ENCODE measurements at regions not wholly inside any gene's neighbourhood (a gene's known extent, or its start where the extent isn't known, plus 50 kb on each side); places are given as distances from the start of the nearest gene placed in this dataset.
"Not testable (repeated sequence)": the region's sequence is repeated elsewhere in the genome, so short reads cannot be mapped to it uniquely, and the experiment has no call there.

DNA sequence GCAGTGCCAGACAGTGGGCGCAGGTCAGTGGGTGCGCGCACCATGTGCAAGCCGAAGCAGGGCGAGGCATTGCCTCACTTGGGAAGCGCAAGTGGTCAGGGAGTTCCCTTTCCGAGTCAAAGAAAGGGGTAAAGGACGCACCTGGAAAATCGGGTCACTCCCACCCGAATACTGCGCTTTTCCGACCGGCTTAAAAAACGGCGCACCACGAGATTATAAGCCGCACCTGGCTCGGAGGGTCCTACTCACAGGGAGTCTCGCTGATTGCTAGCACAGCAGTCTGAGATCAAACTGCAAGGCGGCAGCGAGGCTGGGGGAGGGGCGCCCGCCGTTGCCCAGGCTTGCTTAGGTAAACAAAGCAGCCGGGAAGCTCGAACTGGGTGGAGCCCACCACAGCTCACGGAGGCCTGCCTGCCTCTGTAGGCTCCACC is 77.9 kb downstream of the NR4A2 start:
- DNase-seq, result not testable (repeated sequence)

DNA sequence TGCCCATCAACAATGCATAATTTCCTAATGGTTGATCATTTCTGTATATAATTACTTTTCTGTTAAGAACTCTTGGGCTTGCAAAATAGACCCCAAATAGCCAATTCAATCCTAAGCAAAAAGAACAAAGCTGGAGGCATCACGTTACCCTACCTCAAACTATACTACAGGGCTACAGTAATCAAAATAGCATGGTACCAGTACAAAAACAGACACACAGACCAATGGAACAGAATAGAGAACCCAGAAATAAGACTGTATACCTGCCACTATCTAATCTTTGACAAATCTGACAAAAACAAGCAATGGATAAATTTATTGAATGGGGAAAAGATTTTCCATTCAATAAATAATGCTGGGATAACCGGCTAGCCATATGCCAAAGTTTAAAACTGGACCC is 78.8 kb downstream of the NR4A2 start:
- no peak for DNase-seq

DNA sequence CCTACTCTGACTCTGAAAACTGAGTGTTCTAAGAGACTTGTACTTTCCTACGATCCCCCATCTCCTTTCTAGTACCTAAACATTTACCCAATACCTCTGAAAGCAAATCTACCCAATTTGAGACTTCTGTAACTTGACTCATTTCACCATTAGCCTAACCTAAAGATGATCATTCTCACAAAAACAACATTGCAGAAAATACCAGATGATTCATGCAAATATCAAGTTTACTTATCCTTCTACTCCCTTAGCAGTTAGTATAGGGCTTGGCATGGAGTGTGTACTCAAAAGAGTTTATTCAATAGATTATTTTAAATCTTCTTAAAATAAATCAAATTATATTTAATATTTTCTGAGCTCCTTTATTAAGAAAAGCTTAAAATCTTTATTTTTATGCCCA is 89.6 kb downstream of the NR4A2 start:
- DNase-seq, result no peak

DNA sequence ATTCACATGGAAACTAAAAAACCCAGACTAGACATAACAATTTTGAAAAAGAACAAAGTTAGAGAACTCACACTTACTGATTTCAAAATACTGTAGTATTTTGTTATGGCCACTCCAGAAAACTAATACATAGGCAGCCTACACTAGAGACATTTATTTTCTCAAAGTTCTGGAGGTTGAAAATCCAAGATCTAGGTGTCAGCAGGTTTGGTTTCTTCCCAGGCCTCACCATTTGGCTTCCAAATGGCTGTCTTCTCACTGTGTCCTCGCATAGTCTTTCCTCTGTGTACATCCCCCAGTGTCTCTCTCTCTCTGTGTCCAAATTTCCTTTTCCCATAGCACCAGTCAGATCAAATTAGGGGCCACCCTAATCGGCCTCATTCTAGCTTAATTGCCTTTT is 95.0 kb downstream of the NR4A2 start:
- no peak for DNase-seq

DNA sequence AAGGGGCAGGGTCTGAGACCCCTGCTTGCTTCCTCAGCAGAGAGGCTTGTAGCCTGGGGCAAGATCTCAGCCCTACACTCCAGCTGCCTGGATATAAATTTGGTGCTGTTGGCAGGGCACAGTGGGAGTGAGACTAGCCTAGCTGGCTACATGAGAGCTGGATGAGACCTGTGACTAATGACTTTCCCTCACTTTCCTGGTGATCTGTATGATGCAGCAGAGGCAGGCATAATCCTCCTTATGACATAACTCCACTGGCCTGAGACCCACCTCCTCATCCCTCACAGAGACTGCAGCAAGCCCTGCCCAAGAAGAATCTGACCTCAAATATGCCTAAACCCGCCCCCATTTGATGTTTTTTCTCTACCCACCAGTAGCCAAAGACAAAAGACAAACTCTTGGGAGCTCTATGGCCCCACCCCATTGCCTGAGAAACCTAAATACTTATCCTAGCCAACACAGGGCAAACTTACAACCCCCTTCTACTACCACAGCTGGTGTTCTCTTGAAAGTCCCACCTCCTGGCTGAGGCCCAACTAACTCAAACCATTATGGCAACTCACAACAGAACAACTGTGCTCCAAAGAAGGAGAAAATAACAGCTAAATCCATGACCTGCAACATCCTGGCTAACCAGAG is 102.7 kb downstream of the NR4A2 start:
- DNase-seq, result no peak

DNA sequence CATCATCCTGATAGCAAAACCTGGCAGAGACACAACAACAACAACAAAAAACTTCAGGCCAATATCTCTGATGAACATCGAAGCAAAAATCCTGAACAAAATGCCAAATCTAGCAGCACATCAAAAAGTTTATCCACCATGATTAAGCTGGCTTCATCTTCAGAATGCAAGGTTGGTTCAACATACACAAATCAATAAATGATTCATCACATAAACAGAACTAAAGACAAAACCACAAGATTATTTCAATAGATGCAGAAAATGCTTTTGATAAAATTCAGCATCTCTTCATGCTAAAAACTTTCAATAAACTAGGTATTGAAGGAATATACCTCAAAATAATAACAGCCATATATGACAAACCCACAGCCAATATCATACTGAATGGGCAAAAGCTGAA is 109.2 kb downstream of the NR4A2 start:
- DNase-seq, result not testable (repeated sequence)

DNA sequence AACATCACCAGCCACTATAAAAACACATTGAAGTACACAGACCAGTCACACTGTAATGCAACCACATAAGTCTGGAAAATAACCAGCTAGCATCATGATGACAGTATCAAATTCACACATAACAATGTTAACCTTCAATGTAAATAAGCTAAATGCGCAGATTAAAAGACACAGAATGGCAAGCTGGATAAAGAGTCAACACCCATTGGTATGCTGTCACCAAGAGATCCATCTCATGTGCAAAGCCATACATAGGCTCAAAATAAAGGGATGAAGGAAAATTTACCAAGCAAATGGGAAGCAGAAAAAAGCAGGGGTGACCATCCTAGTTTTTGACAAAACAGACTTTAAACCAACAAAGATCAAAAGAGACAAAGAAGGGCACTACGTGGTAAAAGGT is 110.8 kb downstream of the NR4A2 start:
- no peak for DNase-seq

DNA sequence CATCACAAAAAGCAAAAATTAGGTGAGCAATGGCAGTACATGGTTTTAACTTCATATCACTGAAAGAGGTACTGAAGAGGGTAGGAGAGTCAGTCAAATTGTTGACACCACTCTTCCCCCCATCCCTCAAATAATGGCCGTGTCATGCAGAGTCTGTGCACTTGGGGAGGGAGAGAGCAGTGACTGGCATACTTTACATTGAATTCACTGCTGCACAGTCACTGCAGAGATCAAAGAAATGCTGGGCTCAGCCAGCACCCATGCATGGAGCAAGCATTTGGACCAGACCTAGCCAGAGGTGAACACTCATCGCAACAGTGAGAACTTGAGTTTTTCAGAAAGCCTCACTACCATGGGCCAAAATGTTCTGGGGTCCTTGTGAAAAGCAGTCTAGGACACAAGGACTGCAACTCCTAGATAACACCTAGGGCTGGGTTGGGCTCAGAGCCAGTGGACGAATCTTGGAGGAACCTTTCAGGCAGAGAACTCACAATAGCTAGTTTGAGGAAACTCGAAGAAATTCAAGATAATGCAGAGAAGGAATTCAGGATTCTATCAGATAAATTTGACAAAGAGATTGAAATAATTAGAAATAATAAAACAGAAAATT is 112.9 kb downstream of the NR4A2 start:
- no peak for DNase-seq

DNA sequence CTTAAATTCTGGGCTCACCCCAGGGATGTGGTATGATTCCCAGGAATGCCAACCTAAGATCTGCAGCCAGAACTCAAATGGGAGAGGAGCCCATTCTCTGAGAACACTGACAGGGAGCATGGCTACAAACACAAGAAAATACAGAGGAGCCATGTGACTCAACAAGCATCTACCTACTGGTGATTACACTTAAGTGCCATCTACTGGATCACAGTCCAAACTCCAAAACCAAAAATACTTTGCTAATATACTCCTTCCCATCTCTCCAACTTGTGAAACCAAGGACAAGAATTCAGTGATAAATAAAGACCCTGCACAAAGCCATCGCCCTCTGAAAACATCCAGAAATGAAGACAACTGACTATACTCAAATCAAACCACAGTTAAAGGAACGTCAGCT is 116.9 kb downstream of the NR4A2 start:
- no peak for DNase-seq

DNA sequence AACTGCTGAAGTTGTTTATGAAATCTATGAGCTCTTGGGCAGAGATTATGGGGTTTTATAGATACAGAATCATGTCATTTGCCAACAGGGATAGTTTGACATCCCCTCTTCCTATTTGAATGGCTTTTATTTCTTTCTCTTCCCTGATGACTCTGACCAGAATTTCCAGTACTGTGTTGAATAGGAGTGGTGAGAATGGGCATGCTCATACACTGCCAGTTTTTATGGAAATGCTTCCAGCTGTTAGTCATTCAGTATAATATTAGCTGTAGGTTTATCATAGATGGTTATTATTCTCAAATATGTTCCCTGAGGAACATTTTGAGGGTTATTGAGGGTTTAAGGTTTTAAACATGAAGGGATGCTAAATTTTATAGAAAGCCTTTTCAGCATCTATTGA is 121.2 kb downstream of the NR4A2 start:
- DNase-seq, result no peak

DNA sequence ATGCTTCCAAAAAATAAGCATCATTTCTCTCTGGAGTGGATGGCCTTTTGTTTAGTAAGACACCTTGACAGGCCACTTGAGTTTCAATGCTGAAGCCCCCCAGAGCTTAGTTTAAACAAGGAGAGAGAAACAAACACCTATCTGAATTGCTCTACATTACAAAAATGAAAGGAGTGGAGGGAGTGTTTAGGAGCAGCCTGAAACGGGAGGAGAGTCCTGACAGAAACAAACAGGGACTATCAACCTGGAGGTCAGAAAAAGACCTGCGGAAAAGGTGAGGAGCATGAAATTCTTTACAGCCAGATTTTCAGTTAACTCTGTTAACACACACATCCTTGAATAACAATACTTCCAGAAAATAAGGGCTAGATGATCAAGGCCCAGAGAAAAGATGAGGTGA is 126.2 kb downstream of the NR4A2 start:
- no peak for DNase-seq

DNA sequence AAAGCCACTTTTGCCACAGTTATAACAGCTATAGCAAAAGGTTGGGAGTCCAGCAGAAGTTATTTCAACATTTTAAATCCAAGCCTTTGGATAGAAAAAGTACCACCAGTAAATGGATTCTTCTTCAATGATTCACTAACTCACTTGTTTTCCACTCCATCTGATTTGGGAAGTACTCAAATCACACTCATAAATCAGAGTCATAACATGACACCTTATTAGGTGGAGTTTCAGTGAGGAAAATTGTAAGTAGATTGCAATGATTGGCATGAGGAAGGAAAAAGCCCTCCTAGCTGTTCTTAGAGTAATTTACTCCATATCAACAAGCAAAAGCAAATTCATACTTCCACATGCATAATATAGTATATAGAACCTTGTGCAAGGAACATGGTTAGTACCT is 132.9 kb downstream of the NR4A2 start:
- DNase-seq, result no peak

DNA sequence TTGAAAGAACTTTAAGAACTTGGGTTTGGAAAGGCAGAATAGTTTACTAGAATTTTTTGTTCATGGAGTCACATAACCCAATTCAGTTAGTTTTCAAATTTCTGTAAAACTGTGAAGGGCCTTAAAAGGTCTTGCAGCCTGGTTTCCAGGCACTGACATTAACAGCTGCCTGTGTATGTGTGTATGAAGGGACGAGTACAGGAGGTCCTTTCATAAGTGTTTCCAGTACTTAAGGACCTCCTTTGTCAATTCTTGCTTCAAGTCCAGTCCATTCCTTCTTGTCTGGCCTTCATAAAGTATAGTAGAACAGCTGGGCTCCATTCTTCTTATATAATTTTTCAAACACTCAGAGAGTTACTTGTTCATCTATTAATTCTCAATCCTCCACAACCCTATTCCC is 136.5 kb downstream of the NR4A2 start:
- no peak for DNase-seq

DNA sequence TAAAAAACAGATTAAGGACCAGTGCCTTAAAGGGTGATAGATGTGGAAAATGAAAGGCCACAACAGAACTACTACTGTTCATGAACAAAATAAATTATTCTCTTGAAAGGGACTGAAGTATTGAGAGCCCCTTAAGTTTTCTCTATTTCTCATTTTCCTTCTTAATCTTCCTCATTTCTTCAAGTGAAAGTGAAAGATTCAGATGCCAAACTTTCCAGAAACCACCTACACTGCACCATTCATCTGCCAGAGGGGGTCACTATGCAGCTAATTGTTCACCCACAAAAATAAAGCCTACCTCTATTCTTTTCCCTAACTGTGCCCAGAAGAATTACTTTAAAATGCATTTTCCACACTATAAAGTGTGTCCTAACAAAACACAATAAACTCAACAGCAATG is 140.1 kb downstream of the NR4A2 start:
- DNase-seq, result no peak

DNA sequence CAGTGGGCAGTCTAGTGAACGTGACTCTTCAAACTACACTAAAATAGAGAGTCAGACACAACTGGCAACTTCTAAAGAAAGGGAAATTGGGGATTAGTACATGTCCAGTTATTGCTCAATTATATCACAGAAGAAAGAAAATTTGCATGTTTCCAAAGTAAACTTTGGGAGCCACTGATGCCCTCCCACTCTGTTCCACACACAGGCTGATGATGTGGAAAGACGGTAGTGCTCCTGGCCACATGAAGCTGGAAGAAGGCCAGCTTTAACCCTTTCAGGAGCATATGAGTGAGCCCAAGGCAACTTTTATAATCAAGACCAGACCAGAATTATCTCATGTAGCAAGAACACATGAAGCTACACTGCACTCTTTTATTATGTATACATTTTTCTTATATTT is 141.0 kb downstream of the NR4A2 start:
- DNase-seq, result no peak

DNA sequence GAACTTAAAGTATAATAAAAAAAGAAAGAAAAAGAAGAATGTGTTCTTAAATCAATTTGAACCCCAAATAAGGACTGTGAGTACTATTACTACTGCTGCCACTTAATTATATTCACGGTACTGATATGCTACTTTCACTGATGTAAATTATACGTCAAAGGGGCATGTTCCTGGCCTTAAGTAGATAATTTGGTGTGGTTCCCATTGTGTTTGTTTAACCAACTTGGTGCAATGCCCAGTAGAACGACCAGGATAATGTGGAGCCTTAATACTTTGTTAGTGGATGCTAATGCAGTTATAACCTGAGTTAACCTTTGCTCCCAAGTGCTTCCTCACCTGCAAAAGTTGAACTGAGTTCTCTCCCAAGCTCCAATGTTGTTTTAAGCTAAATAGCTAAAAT is 142.0 kb downstream of the NR4A2 start:
- peak; percentile 61 for DNase-seq

DNA sequence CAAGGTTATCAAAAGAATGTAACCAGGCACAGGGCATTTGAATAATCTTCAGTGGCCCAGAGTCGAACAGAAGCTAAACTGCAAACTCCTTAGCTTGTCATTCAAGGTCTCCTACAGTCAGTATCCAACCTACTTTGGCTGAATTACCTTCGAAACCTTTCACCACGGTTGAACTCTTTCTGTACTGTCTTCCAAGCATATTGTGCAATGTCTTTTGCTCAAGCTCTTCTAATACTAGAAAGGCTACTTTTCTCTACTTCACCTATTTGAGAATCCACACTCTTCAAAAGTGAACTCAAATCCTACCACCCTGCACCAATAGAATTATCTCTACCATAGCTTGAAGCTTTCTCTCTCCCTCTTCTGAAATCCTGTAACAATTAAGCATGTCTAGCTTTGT is 142.9 kb downstream of the NR4A2 start:
- DNase-seq, result no peak

DNA sequence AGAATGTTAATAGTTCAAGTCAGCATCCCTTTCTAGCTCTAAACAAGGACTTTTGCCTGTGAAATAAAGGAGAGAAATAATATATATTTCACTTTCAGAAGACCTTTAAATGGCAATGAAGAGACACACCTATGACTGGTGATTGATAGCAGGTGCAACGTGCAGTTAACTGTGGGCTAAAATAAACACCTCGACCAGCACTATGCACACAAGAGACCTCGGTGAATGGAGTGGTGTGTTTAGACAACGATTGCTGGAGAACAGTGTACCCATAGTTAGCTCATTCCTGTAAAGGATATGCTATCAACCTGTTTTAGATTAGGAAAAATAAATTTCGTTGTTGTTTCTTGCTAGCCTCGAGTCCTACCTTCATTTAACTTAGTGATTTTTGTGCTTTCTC is 143.4 kb downstream of the NR4A2 start:
- peak; percentile 82 for DNase-seq

DNA sequence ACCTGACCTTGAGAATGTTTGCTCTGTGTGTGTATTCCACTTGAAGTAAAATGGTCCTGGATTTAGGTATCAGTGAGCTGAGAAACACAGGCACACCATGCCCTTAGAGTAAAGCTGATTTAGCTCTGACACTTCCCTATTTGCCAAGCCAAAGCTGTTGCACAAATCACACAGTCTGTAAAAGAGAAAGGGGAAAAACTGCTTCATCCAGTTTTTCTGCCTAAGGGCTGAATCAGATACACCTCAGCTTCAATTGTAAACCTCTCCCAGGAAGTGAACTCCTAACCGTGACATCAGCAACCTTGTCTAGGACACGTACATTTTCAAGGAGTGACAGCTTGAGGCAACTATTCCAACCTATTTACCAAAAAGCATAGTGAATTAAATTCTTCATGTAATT is 150.4 kb downstream of the NR4A2 start:
- DNase-seq, result peak; percentile 67

DNA sequence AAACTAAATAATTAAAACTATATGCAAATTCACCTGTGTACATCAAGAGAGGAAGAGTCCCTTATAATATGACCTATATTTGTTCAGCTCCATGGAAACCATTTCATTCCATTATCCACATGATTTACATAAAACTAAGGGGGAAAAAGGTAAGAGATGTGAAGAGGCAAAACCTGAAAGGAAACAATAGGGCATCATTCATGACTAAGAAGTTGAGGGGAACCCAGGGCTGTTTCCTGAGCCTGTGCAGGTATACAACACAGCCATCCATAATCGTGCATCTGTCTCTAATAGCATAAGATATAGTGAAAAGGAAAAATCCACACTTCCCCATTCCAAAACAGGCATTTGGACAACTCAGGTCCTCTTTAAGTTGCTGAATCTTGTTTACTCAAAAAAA is 151.3 kb downstream of the NR4A2 start:
- no peak for DNase-seq

DNA sequence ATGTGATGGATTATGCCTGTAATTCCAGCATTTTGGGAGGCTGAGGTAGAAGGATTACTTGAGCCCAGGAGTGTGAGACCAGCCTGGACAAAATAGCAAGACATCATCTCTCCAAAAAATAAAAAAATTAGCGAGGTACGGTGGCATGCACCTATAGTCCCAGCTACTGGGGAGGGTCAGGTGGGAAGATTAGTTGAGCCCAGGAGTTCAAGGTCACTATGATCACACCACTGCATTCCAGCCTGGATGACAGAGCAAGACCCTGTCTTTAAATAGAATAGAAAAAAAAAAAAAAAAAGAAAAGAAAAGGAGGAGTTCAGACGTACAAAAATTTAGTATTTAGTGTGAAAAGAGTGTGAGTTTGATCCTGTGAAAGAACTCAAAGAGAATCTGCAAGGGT is 154.9 kb downstream of the NR4A2 start:
- DNase-seq, result no peak

DNA sequence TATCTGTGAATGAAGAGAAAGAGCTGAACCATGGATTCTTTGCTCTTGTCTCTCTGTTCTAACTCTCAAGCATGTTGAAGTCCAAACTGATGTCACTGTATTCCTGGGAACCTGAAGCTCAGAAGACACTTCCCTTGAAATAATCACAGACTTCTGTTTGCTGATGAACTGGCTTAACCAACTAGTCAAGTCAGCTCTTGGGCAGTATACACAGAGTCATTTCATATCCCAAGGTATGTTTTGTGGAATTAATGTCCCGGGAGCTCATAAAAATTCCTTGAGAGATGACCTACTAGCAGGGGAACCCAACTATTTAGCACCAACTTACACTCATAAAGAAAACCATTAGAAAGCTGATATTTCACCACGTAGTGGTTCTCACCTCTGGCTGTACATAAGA is 156.6 kb downstream of the NR4A2 start:
- DNase-seq, result no peak

DNA sequence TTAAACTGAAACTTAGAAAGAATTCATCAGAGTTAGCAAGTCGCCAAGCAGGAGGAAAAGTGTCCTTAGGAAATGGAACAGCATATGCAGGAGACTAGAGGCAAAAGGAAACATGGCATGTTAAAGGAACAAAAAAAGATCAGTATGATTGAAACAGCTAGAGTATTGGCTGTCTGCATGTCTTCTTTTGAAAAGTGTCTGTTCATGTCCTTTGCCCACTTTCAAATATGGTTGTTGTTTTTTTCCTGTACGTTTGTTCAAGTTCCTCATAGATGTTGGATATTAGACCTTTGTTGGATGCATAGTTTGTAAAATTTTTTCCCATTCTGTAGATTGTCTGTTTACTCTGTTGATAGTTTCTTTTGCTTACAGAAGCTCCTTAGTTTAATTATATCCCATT is 161.6 kb downstream of the NR4A2 start:
- no peak for DNase-seq

DNA sequence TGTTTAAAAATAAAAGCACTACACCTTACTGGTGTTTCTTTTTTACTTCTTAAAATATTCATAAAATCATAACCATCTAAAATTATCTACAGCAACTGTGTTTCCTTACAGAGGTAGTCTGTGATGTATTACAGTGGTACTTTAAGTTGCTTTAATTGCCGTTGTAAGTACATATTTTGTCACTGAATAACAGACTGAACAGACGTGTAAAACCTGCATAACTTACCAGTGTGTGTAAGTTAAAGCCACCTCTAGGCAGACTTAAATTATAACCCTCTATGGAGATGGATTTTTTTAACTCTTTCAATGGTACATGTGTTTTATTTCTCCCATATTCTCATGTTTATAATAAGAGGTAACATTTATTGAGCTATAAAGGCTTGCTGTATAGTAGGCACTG is 166.8 kb downstream of the NR4A2 start:
- DNase-seq, result no peak

DNA sequence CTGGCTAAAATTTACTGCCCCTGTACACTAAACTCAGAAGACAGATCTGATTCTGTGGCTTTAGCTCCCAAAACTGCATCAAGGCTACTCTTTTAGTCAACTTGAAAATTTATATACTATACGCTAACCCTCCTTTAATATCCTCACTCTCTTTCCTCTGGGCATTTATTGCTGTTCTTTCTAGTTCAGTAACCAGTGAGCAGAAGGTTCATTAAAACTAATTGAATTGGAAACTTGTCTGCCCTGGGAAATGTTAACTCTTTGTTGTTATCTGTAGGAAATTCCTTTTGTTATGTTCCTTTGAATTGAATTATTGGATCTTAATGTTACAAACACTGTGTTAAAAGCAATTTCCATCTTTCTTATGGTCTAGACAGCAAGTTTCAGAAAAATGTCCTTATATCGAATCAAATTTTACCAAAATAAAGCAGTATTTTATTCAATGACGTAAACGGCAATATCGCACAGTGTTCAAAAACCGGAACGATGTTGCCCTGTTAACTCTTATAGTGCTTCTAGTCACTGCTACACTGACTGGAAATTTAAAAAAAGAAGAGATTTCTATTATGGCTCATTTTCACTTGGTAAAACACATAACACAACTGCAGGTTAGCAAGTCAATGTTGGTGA is 168.3 kb downstream of the NR4A2 start:
- DNase-seq, result no peak
